D341Med (cell line): ENCODE measurements at regions not wholly inside any gene's neighbourhood (a gene's known extent, or its start where the extent isn't known, plus 50 kb on each side); places are given as distances from the start of the nearest gene placed in this dataset.
"Not testable (repeated sequence)": the region's sequence is repeated elsewhere in the genome, so short reads cannot be mapped to it uniquely, and the experiment has no call there.

Experiments used
- DNase-seq: peaks from one replicate; pipeline ENCODE4 v3.0.0; 2012; ENCODE audit warnings: low spot score

- DNase-seq, result no peak
Observed at GRCh38 chr6:4459032-4459431, 317.2 kb upstream of the CDYL start.

GRCh38 chr6:4451718-4452117 lies 316.3 kb upstream of the ECI2 start:
- DNase-seq, result no peak

- no peak for DNase-seq
Observed at GRCh38 chr6:4451081-4451480, 315.7 kb upstream of the ECI2 start.

- no peak for DNase-seq
Observed at GRCh38 chr6:4450237-4450636, 314.9 kb upstream of the ECI2 start.

- DNase-seq, result no peak
Observed at GRCh38 chr6:4449409-4449808, 314.0 kb upstream of the ECI2 start.

- no peak for DNase-seq
Observed at GRCh38 chr6:4448841-4449240, 313.5 kb upstream of the ECI2 start.

- DNase-seq, result no peak
Observed at GRCh38 chr6:4447639-4448330, 312.4 kb upstream of the ECI2 start.

GRCh38 chr6:4446982-4447381 lies 311.6 kb upstream of the ECI2 start:
- no peak for DNase-seq

GRCh38 chr6:4441981-4442434 lies 306.6 kb upstream of the ECI2 start:
- DNase-seq, result no peak

GRCh38 chr6:4439159-4439558 lies 303.8 kb upstream of the ECI2 start:
- no peak for DNase-seq

GRCh38 chr6:4437342-4437741 lies 302.0 kb upstream of the ECI2 start:
- no peak for DNase-seq

- no peak for DNase-seq
Observed at GRCh38 chr6:4435981-4436445, 300.6 kb upstream of the ECI2 start.

GRCh38 chr6:4434655-4435054 lies 299.3 kb upstream of the ECI2 start:
- DNase-seq, result no peak

GRCh38 chr6:4433199-4433598 lies 297.8 kb upstream of the ECI2 start:
- DNase-seq, result no peak

- no peak for DNase-seq
Observed at GRCh38 chr6:4426968-4427367, 291.6 kb upstream of the ECI2 start.

- DNase-seq, result no peak
Observed at GRCh38 chr6:4421837-4422236, 286.5 kb upstream of the ECI2 start.

GRCh38 chr6:4420160-4420865 lies 284.9 kb upstream of the ECI2 start:
- DNase-seq, result no peak

GRCh38 chr6:4415549-4415948 lies 280.2 kb upstream of the ECI2 start:
- no peak for DNase-seq

GRCh38 chr6:4414078-4414477 lies 278.7 kb upstream of the ECI2 start:
- DNase-seq, result not testable (repeated sequence)

- DNase-seq, result no peak
Observed at GRCh38 chr6:4413073-4413472, 277.7 kb upstream of the ECI2 start.

- DNase-seq, result no peak
Observed at GRCh38 chr6:4412488-4412887, 277.1 kb upstream of the ECI2 start.

- no peak for DNase-seq
Observed at GRCh38 chr6:4412077-4412476, 276.7 kb upstream of the ECI2 start.

GRCh38 chr6:4407710-4408109 lies 272.3 kb upstream of the ECI2 start:
- not testable (repeated sequence) for DNase-seq
